NCI-H345 (cell line): ENCODE measurements at regions not wholly inside any gene's neighbourhood (a gene's known extent, or its start where the extent isn't known, plus 50 kb on each side); places are given as distances from the start of the nearest gene placed in this dataset.
"Not testable (repeated sequence)": the region's sequence is repeated elsewhere in the genome, so short reads cannot be mapped to it uniquely, and the experiment has no call there.

Experiments
- DNase-seq: peaks from one replicate; lab custom pipeline; 2025; lab: John Stamatoyannopoulos, UW

- peak; percentile 77 for DNase-seq
These were observed 100.6 kb upstream of the PABPC3 start for GRCh38 chr13:24995225-24995804.

DNA sequence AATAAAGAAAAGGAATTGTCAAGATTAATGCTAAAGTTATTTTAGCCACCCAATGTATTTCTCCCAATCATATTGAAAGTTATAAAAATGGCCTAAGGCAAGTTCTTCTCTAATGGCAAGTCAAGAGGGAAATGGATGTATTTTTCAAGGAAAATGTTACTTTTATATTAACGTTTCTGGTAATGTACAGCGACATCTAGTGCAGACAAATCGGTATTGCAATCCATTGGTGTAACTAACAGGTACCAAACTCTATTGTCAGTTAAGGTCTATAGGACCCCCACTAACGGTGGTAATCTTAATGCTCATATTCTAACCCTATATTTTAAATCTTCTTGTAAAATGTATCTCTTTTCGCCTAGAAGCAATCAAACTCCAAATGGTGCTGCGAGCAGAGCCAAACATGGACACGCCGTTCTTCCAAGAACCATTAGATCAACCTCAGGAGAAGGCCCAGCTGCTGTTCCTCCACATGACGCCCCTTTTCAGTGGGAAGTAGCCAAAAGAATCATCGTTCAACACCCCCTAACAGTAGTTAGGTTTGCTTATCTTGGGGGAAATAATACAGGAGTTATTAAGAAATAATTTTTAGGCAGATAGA is 98.5 kb upstream of the PABPC3 start:
- DNase-seq, result peak; percentile 24

- no peak for DNase-seq
These were observed 97.5 kb upstream of the PABPC3 start for GRCh38 chr13:24998433-24998832.

DNA sequence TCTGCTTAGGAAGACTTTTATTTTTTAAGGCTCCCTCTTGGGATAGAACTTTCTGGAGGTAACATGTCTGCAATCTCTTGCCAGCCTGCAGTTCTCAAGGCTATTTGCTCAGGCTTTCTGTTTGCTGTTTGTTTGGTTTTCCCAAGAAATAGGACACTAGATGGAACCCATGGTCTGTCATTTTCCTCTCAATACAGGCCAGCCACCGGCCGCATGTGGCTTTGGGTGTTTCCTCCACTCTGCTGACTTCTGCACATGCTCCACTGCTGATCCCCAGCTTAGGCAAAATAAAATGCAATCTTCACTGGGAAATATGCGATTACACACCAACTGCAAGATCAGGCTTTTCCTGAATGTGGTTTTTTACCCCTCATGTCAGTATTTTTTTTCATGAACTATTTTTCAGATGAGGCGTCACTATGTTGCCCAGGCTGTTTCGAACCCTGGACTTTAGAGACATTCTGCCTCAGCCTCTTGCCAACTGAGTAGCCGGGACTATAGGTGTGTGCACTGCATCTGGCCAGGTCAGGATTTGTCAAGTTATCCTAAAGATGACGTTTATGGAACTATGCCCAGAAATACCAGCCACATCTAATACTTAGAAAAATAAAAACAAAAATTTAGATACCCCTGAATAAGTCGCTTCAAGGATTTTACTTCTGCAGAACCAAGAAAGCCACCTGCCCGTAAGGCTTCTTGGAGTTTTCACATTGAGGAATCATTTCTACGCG is 94.3 kb upstream of the PABPC3 start:
- DNase-seq, result no peak

DNA sequence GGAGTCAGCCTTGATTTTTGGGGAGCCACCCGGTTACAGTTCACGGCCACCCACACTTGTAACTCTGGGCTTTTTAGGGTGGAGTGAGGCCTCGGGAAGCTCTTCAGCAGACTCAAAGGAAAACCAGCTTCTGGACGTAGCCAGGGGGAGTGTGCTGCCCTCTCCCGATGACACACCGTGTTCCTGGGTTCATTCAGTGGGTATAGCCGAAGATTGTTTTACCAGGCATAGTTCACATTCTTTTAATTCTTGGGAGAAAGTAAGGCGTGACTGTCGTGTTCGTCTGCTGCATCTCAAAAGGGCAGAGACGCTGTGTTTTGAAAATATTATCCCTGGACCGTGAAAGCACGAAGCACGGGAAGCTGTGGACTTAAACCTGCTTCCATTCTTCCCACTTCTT is 93.6 kb upstream of the PABPC3 start:
- not testable (repeated sequence) for DNase-seq

- DNase-seq, result not testable (repeated sequence)
These were observed 91.4 kb upstream of the PABPC3 start for GRCh38 chr13:25004489-25004888.

GRCh38 chr13:25005050-25005497 is 90.9 kb upstream of the PABPC3 start:
- peak; percentile 28 for DNase-seq

GRCh38 chr13:25007389-25007788 is 88.5 kb upstream of the PABPC3 start:
- not testable (repeated sequence) for DNase-seq

GRCh38 chr13:25014398-25014973 is 81.5 kb upstream of the PABPC3 start:
- not testable (repeated sequence) for DNase-seq

DNA sequence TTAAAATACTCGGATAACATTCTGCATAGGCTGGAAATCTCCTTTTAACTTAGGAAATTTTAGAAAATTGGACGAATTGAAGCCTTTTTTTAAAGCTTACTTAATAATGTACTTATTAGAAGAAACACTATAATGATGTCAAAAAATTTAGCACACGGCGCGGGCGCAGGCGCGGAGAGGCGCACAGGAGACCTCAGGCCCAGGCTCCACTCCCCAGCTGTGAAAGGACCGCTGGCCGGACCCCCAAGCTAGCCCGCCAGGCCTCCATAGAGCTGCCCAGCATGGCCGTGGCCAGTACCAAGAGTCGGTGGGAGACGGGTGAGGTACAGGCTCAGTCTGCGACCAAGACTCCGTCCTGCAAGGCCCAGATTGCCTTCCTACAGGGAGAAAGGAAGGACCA is 78.8 kb upstream of the PABPC3 start:
- not testable (repeated sequence) for DNase-seq

GRCh38 chr13:25017808-25018728 is 77.9 kb upstream of the PABPC3 start:
- peak; percentile 52 for DNase-seq

DNA sequence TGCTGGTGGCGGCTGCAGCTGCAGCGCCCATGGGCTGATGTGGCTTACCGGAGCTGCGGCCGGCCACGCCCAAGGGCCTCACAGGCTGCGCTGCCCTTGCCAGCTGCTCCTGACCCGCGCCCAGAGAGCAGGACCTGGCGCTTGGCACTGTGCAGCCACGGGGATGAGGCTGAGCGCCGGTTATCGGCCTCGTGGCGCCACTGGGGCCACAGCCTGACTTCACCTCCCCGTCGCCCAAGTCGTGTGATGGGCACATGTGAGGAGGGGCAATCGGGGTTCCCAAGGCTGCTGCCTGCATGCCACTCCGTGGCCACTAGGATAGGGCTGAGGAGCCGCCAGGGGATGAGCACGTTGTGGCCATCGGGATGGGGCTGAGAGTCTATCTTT is 77.2 kb upstream of the PABPC3 start:
- DNase-seq, result peak; percentile 11

DNA sequence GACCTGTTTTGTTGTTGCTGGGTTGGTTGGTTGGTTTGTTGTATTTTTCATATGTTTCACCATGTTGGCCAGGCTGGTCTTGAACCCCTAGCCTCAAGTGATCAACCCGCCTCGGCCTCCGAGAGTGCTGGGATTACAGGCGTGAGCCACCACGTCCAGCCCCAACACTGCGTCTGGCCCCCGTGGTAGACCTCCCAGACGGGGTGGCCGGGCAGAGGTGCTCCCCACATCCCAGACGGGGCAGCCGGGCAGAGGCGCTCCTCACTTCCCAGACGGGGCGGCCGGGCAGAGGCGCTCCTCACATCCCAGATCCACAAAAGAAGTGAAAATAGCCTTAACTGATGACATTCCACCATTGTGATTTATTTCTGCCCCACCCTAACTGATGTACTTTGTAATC is 76.2 kb upstream of the PABPC3 start:
- DNase-seq, result not testable (repeated sequence)

GRCh38 chr13:25024175-25024574 is 71.8 kb upstream of the PABPC3 start:
- no peak for DNase-seq

GRCh38 chr13:25032160-25032559 is 63.8 kb upstream of the PABPC3 start:
- no peak for DNase-seq

DNA sequence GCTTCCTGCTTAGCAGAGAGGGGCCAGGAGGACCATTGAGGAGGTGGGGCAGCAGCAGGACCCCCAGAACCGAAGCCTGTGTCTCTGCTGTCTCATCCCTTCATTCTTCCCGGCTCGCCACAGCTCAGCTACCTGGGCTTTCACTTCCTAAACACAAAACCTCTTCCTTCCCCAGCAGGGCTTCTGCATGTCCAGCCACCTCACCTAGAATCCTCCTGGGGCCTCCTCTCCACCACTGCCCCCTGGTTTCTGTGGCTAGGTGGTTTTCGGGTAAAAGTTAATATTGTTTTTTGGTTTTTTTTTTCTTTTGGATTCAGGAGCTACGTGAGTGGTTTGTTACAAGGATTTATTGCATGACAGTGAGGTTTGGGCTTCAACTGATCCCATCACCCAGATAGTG is 61.8 kb upstream of the PABPC3 start:
- DNase-seq, result no peak

GRCh38 chr13:25037057-25037813 is 58.7 kb upstream of the PABPC3 start:
- peak; percentile 55 for DNase-seq

DNA sequence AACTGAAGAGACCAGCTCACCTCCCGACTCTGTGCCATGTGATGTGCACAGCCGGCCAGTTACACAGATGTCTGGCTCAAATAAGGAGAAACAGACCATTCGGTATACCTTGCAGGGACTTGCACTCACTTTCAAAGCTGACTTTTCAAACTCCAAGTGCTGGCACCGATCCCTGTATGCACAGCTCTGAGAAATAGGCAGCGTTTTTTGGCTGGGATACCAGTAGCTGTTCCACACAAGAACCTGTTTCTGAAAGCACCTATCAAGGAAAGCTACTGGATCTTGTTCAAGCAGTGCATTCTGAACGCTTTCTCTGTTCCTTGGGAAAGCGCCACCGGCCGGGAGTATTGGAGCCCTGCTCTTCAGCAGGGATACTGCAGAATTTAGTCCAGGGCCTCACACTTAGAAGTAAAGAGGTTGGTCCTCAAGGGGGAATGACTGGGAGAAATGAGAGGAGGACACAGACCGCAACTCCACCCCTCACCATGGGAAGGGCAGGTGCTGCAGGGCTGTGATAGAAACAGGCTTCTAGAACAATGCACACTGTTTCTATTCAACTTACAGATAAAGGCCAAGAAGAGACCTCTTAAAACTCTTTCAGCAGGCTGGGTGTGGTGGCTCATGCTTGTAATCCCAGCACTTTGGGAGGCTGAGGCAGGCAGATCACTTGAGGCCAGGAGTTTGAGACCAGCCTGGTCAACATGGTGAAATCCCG is 53.6 kb upstream of the PABPC3 start:
- DNase-seq, result peak; percentile 20

GRCh38 chr13:25044071-25044470 is 51.9 kb upstream of the PABPC3 start:
- DNase-seq, result no peak
